ENCODE measurements at regions not wholly inside any gene's neighbourhood (a gene's known extent, or its start where the extent isn't known, plus 50 kb on each side); places are given as distances from the start of the nearest gene placed in this dataset.

GRCh38 chr5:155929112-155929511 lies 397.9 kb upstream of the SGCD start:
- intact Hi-C loops (cut with micrococcal nuclease): no loop called here
- POLR2A ChIA-PET: no interaction called here
- RAD21 ChIA-PET (ENCODE audit: low non-redundant PET in 1 of 2, low total read pairs in 2 of 2, uncharacterized antibody in 2 of 2, unreplicated experiment in 2 of 2): no interaction called here
- Histone ChIP-seq H3K9me3 (ENCODE audit: control insufficient read depth in 1 of 2, insufficient read depth in 1 of 2, low read depth in 1 of 2, low read length in 2 of 2) (no peaks in the 10 kb centered on the region; a peak in 1 of 4 replicates), H2AFZ (ENCODE audit: low read depth, low read length, poor library complexity, severe bottlenecking) (no peak overlapping the region), H3K36me3 (ENCODE audit: control insufficient read depth in 1 of 2, insufficient read depth in 2 of 2, low read length in 2 of 2) (no peaks in the 10 kb centered on the region), H3K9ac (ENCODE audit: low read length) (no peak overlapping the region), H4K20me1 (ENCODE audit: insufficient read depth) (no peaks in the 10 kb centered on the region), H3K9me2 (ENCODE audit: insufficient read depth) (no peaks in the 10 kb centered on the region), H3K27ac (ENCODE audit: low read depth, low read length) (no peak overlapping the region), H3K79me2 (ENCODE audit: insufficient read depth, low read length) (no peaks in the 10 kb centered on the region), H3K27me3 (ENCODE audit: insufficient read depth, low read length) (no peaks in the 10 kb centered on the region), H3K4me2 (ENCODE audit: low read length) (no peak overlapping the region), H3K4me3 (replicated peaks in 1 of 2; ENCODE audit: low read depth in 1 of 2, low read length in 2 of 2) (no peak overlapping the region), H3K4me1 (ENCODE audit: control insufficient read depth in 1 of 2, insufficient read depth in 2 of 2, low read length in 2 of 2) (no peaks in the 10 kb centered on the region)
- DNase-seq (ENCODE audit: low read depth, low spot score): no peak
- TF ChIP-seq ATF3 (IDR thresholded peaks at IDR 0.05): no peak
- TF ChIP-seq POLR2A (IDR thresholded peaks at IDR 0.05; ENCODE audit: borderline replicate concordance, extremely low read depth, insufficient read depth, insufficient read length): no peak
- TF ChIP-seq YY1 (IDR thresholded peaks at IDR 0.05; ENCODE audit: extremely low read depth, insufficient replicate concordance, low read depth, low read length): no peak
- TF ChIP-seq CTCF (IDR thresholded peaks at IDR 0.05 in 2 of 3, conservative IDR thresholded peaks at IDR 0.05 in 1 of 3; ENCODE audit: borderline replicate concordance in 1 of 3, insufficient read depth in 1 of 3, low read depth in 2 of 3, low read length in 2 of 3): no peak
- TF ChIP-seq ZBTB33 (IDR thresholded peaks at IDR 0.05; ENCODE audit: extremely low read depth, insufficient replicate concordance, low read length): no peak
- no peak for TF ChIP-seq FOSL1 (IDR thresholded peaks at IDR 0.05; ENCODE audit: low read depth)
- TF ChIP-seq SRF (IDR thresholded peaks at IDR 0.05; ENCODE audit: low read depth): no peak
- no peak for TF ChIP-seq TCF7L2 (IDR thresholded peaks at IDR 0.05; ENCODE audit: borderline replicate concordance, extremely low read depth, insufficient read depth, insufficient read length)
- TF ChIP-seq EGR1 (IDR thresholded peaks at IDR 0.05; ENCODE audit: low read depth): no peak
- BruUV-seq (replicated peaks): no TSS peak
- ATAC-seq: no peak
- CTCF ChIA-PET: no interaction called here
